Posterior vena cava (tissue), 2 donors: ENCODE measurements at regions not wholly inside any gene's neighbourhood (a gene's known extent, or its start where the extent isn't known, plus 50 kb on each side); places are given as distances from the start of the nearest gene placed in this dataset.
"Not testable (repeated sequence)": the region's sequence is repeated elsewhere in the genome, so short reads cannot be mapped to it uniquely, and the experiment has no call there.

Source experiments
- DNase-seq: peaks from one replicate; pipeline ENCODE4 v3.0.0-alpha.2; 2020; ENCODE audit warnings: low spot score
- intact Hi-C, 2 donors: fragments of 100-400 bp; cut with DNase I; formaldehyde crosslinking; loops; one replicate each; pipeline versions ENCODE4 v1.14.1 to v1.14.2; 2022 to 2023
- donor health status: DM: yes; HTN: yes; CAD: no.
- donor health status: DM: yes; HTN: yes; CAD: no.

- intact Hi-C loops, result no loop called here
- no peak for DNase-seq
These were observed 478.4 kb upstream of the PLXNA2 start for GRCh38 chr1:208722592-208722991.

DNA sequence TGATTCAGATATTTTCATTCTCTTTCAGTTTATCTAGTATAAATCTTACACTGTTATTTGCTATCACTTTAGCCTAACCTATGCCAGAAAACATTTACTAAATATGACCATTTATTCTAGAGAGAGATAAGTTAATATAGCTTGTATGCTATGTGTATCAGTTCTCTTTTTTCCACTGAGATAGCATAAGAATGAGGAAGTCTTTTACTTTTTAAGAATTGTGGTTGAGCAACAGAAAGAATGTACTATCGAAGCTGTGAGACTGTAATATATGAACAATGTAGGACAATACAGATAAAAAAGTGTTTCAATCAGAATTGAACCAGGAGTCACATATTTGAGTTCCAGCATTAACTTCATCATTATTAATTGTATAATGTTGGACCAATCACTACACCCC is 479.9 kb upstream of the PLXNA2 start:
- intact Hi-C loops, result no loop called here
- DNase-seq, result no peak

DNA sequence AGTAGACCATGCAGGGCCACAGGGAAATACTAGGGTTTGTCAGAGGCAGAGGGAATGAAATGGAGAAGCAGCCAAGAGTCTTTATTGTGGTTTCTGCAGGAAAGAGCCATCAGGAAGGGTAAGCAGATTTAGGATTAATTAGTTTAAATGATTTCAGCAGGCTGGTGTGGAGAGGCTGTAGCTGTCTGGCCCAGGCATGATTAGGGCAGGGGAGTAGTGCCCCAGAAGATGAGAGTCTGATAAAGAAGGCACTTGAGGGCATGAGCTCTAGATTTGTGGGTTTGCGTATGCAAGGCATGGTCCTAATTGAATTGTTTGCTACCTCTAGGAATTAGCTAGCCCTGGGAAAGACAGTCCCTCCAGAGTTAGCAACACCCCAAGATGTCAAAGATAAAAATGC is 484.6 kb upstream of the PLXNA2 start:
- DNase-seq, result no peak
- intact Hi-C loops, result no loop called here

GRCh38 chr1:208731981-208732821 is 488.0 kb upstream of the PLXNA2 start:
- intact Hi-C loops, result no loop called here
- DNase-seq, result no peak

GRCh38 chr1:208737161-208737560 is 493.0 kb upstream of the PLXNA2 start:
- intact Hi-C loops, result no loop called here
- no peak for DNase-seq

GRCh38 chr1:208737922-208738321 is 493.7 kb upstream of the PLXNA2 start:
- DNase-seq, result no peak
- intact Hi-C loops, result no loop called here

DNA sequence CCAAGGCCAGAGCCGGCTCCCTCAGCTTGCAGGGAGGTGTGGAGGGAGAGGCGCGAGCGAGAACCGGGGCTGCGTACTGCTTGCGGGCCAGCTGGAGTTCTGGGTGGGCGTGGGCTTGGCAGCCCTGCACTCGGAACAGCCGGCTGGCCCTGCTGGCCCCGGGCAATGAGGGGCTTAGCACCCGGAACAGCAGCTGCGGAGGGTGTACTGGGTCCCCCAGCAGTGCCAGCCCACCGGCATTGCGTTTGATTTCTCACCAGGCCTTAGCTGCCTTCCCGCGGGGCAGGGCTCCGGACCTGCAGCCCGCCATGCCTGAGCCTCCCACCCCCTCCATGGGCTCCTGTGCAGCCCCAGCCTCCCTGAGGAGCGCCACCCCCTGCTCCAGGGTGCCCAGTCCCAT is 495.5 kb upstream of the PLXNA2 start:
- intact Hi-C loops, DNase-seq: not testable (repeated sequence)

DNA sequence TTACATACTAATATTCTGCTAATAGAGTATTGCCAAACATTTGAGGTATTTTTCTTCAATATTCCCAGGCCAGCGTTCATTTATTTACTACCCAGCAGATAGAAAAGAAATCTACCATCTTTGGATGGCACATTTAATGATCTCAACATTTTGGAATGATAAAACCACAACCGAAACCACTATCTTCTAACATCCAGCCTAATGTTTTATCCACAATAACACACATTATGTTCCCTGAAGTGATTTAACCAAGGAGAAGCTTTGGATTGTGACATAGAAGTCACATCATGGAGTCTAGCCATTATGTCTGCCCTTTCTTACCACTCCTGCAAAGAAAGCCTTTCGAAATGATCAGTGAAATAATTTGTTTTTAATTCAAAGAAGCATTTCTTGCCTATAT is 497.1 kb upstream of the PLXNA2 start:
- DNase-seq, result no peak
- intact Hi-C loops, result no loop called here

DNA sequence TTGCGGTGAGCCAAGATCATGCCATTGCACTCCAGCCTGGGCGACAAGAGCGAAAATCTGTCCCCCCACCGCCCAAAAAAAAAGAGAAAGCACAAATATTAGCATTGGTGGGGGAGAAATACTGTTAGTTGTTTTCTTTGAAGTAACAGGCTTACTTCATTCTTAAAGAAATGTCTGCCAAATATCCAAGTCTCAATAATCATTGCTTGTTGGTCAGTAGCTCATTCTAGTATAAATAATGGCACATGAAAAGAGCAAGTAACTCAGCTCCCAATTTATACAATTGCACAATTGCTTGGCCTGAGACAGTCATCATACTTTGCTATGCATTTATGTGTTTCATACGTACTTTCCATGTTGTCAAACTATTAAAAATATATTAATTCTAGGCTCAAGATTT is 499.2 kb upstream of the PLXNA2 start:
- no peak for DNase-seq
- intact Hi-C loops, result no loop called here

GRCh38 chr1:208747979-208748378 is 503.8 kb upstream of the PLXNA2 start:
- no peak for DNase-seq
- intact Hi-C loops, result no loop called here

- no peak for DNase-seq
- intact Hi-C loops, result no loop called here
These were observed 504.4 kb upstream of the PLXNA2 start for GRCh38 chr1:208748387-208749165.

- intact Hi-C loops, result loop anchor here in 1 of 2 donors (5.0 kb wide), 1 partner anchor 1171 kb away; no protein-coding TSS in a partner anchor
- DNase-seq, result no peak
These were observed 512.3 kb upstream of the PLXNA2 start for GRCh38 chr1:208756339-208756981.

GRCh38 chr1:208757846-208758245 is 513.7 kb upstream of the PLXNA2 start:
- intact Hi-C loops, result loop anchor here in 1 of 2 donors (5.0 kb wide), 1 partner anchor 1169 kb away; no protein-coding TSS in a partner anchor

GRCh38 chr1:208759255-208759654 is 515.1 kb upstream of the PLXNA2 start:
- intact Hi-C loops, result loop anchor here in 1 of 2 donors (5.0 kb wide), 1 partner anchor 1168 kb away; no protein-coding TSS in a partner anchor

More at GRCh38 chr1:208757846-208758245, 513.7 kb upstream of the PLXNA2 start:
- no peak for DNase-seq

DNA sequence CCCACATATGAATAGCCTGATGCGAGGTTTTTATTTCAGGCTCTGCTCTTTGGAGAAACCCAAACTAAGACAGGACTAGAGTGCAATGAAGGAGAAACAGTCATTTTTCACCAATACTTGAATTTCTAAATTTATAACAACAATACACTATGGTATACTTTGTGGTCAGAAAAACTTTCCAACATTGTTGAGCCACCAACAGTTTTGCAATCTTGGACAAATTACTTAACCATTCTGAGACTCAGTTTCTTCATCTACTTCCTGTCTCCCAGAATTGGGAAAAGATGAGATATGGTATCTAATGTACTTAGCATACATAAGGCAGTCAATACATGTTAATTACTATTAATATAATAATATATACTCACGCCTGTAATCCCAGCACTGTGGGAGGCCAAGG is 519.8 kb upstream of the PLXNA2 start:
- DNase-seq, result no peak
- intact Hi-C loops, result no loop called here

More at GRCh38 chr1:208759255-208759654, 515.1 kb upstream of the PLXNA2 start:
- DNase-seq, result no peak

GRCh38 chr1:208766832-208767231 is 522.6 kb upstream of the PLXNA2 start:
- intact Hi-C loops, result no loop called here

GRCh38 chr1:208767816-208768215 is 523.6 kb upstream of the PLXNA2 start:
- DNase-seq, result no peak
- intact Hi-C loops, result no loop called here

More at GRCh38 chr1:208766832-208767231, 522.6 kb upstream of the PLXNA2 start:
- no peak for DNase-seq

GRCh38 chr1:208772891-208773290 is 528.7 kb upstream of the PLXNA2 start:
- intact Hi-C loops, result no loop called here
- DNase-seq, result no peak

DNA sequence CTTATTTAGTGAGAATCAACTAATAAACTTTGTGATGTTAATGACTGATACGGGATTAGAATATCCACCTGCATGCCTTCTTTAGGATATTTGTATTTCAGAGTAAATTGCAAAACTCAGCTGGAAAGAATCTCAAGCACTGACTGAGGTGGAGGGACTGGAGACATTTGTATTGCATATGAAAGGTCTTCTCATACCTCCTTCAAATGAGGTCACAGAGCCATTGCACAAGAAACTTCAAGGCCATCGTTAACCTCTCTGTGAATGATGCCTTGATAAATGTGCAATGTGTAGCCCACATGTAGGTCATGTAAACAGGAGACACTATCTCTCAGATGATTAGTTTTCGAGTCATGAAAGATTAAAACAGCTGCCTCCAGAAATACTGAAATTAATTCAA is 531.7 kb upstream of the PLXNA2 start:
- intact Hi-C loops, result no loop called here
- DNase-seq, result no peak

DNA sequence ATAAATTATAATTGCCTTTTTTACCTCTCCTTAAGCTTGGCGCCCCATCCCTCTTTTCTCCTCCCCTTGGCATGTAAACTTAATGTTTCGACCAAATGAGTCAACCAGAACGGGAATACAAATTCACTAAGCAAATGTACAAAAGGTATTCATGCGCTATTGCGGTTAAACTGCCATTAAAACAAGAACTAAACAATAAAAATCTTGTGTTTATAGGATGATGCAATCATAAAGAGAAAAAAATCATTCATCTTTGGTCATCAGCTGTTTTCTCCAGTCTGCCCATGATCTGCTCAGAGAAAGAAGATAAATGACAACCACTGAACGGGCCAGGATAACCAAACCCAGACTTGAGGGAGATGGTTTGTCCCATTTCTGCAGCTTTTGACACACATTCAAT is 534.2 kb upstream of the PLXNA2 start:
- intact Hi-C loops, result no loop called here

More for the DNA sequence above, 534.2 kb upstream of the PLXNA2 start:
- no peak for DNase-seq
